HepG2 (cell line): ENCODE measurements at regions not wholly inside any gene's neighbourhood (a gene's known extent, or its start where the extent isn't known, plus 50 kb on each side); places are given as distances from the start of the nearest gene placed in this dataset.

ENCODE experiments used
- POLR2A ChIP-seq, 2 experiments: IDR thresholded peaks; 2 replicates each; pipeline ENCODE4 v1.6.1; 2011; ENCODE audit warnings: low read depth in 2 of 2, low read length in 2 of 2, mild to moderate bottlenecking in 1 of 2, moderate library complexity in 1 of 2; ENCODE audit not compliant: insufficient read depth in 1 of 2
- POLR2AphosphoS5 ChIP-seq: IDR thresholded peaks from 2 replicates; pipeline ENCODE4 v1.6.1; 2012; ENCODE audit warnings: low read depth, low read length
- RNF2 ChIP-seq: fragments of 450-650 bp; conservative IDR thresholded peaks from 2 replicates; pipeline ENCODE4 v1.6.1; 2016; ENCODE audit warnings: low read depth
- SRSF4 ChIP-seq: fragments of 200-400 bp; formaldehyde crosslinking; IDR thresholded peaks from one replicate; pipeline ENCODE4 v1.6.1; 2018; ENCODE audit warnings: mild to moderate bottlenecking, low read depth, low read length, moderate library complexity; ENCODE audit not compliant: poor library complexity, severe bottlenecking
- ZFP36 ChIP-seq: fragments of 150-350 bp; IDR thresholded peaks from 2 replicates; pipeline ENCODE4 v1.6.1; 2018; ENCODE audit warnings: borderline replicate concordance, low read length, low read depth; ENCODE audit not compliant: partially characterized antibody

GRCh38 chr12:93137656-93138612, 208.8 kb upstream of the EEA1 start:
- TF ChIP-seq RNF2 (no peak), ZFP36 (no peak), POLR2AphosphoS5 (no peak), POLR2A (IDR thresholded peaks at IDR 0.05; ENCODE audit: insufficient read depth in 1 of 2, low read depth in 2 of 2, low read length in 2 of 2) (no peak), SRSF4 (no peak)
